ENCODE measurements at regions not wholly inside any gene's neighbourhood (a gene's known extent, or its start where the extent isn't known, plus 50 kb on each side); places are given as distances from the start of the nearest gene placed in this dataset.

DNA sequence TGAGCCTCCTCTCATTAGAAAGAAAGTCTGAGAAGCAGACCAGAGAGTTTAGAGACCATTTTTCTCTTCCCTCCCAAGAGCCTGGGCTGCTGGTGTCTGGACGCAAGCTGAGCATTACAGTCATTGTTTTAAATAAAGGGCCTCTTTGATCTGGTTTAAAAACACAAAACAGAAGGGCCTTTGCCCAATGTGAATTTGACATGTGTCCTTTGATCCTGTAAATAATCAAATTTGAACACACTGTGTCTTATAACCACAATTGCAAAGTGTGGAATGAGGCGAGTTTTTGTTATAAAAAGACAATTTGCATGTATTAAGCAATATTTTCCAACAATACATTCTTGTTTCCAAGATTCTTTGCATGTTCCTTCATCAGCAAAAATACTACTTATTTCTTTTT is 158.5 kb downstream of the C7orf25 start:
- TF ChIP-seq, protein P1, sequence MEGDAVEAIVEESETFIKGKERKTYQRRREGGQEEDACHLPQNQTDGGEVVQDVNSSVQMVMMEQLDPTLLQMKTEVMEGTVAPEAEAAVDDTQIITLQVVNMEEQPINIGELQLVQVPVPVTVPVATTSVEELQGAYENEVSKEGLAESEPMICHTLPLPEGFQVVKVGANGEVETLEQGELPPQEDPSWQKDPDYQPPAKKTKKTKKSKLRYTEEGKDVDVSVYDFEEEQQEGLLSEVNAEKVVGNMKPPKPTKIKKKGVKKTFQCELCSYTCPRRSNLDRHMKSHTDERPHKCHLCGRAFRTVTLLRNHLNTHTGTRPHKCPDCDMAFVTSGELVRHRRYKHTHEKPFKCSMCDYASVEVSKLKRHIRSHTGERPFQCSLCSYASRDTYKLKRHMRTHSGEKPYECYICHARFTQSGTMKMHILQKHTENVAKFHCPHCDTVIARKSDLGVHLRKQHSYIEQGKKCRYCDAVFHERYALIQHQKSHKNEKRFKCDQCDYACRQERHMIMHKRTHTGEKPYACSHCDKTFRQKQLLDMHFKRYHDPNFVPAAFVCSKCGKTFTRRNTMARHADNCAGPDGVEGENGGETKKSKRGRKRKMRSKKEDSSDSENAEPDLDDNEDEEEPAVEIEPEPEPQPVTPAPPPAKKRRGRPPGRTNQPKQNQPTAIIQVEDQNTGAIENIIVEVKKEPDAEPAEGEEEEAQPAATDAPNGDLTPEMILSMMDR (IDR thresholded peaks at IDR 0.05; ENCODE audit: insufficient read depth, low read depth, low read length) = no peak
- no peak for TF ChIP-seq EZH2 (IDR thresholded peaks at IDR 0.05; ENCODE audit: insufficient read depth, low read length)

Data from astrocyte (in vitro differentiated cells and primary cell).